Amniotic stem cell (primary cell): ENCODE measurements at regions not wholly inside any gene's neighbourhood (a gene's known extent, or its start where the extent isn't known, plus 50 kb on each side); places are given as distances from the start of the nearest gene placed in this dataset.

Experiments
- DNase-seq: peaks from one replicate; lab custom pipeline; 2025; lab: John Stamatoyannopoulos, UW

GRCh38 chr9:81847181-81847915, 80.9 kb upstream of the SPATA31D4 start:
- no peak for DNase-seq

DNA sequence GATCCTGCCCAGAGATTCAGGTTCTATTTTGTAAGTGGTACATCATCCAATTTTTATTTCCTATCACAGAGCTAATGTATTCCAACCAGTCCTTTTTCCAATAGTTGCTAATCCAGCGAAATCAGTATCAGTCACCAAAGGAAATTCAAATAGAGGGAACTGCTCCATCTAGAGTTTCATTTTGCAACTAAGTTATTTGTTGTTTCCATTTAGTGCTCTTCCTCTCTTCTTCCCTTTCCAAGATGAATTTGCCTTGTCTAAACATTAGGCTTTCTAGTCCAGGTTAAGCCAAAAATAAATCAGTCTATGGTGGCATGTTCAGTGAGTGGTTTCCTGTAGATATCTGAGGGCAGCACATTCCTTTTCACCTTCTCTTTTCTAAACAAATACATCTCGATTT, 79.8 kb upstream of the SPATA31D4 start:
- DNase-seq = no peak

GRCh38 chr9:81849631-81850259, 78.5 kb upstream of the SPATA31D4 start:
- DNase-seq = no peak

- DNase-seq = no peak
Observed at GRCh38 chr9:81850724-81851123, 77.5 kb upstream of the SPATA31D4 start.

DNA sequence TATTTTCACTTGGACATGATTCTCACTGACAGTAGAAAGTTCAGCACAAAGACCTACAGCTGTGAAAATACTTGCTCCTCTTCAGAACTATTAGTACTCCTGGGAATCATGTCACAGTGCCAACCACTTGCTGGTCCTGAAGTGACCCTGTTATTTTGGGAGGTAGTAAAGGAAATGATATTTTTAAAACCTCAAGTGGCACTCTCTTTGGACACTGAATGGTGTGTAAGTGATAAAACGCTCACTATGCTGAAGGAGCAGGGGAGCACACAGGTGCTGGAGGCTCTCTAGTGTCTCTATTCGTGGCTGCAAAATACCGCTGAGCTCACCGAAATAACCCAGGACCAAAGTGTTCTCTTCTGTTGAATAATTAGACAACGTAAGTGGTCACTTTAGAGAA, 76.9 kb upstream of the SPATA31D4 start:
- DNase-seq = no peak

- no peak for DNase-seq
Observed at GRCh38 chr9:81852820-81853219, 75.4 kb upstream of the SPATA31D4 start.

DNA sequence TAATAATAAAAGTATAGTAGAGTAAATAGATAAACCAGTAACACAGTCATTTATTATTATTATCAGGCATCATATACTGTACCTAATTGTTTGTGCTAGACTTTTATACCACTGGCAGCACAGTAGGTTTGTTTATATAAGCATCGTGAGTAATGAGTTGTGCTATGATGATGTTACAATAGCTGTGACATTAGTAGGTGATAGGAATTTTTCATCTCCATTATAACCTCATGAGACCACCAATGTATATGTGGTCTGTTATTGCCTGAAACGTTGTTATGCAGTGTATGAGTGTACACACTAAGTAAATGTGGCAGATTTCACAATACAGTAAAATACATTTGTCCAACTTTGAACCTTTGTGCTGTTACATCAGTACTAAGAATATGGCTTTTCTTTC, 72.7 kb upstream of the SPATA31D4 start:
- peak; percentile 17 for DNase-seq

DNA sequence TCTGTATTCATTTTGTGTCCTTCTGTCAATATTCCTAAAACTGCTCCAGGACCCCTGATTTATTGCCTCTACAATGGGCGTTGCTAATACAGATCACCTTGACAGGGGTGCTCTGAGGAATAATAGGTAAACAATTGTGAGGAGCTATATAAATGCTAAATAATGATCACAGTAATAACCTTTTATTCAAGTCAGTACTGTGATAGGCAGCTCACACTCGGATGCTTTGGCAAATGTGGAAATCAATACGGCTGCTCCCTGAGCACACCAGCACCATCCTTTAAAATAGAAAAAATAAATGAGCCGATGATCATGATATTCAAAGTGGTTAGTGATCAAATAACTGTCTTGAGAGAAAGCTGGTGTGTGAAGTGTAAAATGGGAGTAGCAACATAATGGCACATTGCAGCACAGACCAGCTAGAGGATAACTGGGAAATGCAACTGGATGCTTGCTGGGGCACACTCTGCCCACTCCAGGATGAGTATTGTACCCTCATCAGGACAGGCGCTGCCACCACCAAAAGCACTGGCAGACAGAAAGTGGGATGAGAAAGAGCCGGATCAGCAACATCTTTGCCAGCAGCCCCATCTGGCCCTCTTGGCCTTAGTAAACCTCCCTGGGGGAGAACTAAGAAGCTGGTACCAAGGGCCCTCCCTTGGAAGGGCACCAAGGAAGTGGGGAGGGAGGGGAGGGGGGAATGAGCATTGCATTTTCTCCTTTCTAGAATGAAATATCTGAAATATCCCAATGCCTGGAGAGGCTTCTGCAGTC, 69.4 kb upstream of the SPATA31D4 start:
- DNase-seq = no peak

DNA sequence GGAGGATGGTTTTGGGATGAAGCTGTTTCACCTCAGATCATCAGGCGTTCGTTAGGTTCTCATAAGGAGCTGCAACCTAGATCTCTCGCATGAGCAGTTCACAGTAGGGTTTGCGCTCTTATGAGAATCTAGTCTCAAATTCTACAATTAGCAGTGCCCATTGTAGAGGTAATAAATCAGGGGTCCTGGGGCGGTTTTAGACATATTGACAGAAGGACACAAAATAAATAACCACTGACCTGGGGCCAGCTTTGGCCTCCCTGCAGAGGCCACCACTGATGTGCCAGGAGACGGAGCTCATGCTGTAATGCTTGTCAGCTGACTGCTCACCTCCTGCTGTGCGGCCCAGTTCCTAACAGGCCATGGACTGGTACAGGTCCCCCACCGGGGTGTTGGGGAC, 67.6 kb upstream of the SPATA31D4 start:
- DNase-seq = no peak

DNA sequence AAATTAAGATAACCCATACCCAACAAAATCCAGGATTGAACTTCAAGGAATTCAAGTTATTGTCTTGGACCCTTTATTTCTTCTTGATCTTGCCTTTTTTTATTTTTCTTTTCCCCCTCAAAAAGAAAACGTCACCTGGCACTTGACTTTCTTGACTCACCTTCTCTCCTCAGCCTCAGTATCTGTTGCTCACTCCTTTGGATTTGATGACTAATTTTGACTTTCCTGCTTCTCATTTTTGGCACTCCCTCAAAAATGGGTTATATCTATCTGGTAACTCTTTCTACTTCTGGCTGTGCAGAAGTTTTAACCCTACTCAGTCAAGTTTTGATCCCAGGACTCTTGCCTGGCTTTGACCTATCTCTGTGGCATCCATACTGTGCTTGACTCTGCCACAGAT, 66.6 kb upstream of the SPATA31D4 start:
- peak; percentile 7 for DNase-seq

DNA sequence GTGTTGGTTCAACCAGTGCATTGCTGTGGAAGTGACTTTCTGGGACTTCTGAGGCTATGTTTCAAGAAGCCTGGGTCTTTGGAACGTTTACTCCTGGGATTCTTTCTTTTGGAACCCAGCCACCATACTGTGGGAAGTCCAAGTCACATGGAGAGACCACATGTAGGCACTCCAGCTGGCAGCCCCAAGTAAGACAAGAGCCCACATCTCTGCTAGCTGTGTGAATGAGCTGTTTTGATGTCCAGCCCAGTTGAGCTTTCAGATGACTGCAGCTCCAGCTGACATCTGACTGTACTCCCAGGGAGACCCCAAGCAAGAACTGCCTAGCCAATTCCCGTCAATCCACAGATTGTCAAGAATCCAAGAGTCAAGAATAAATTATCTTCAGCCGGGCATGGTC, 60.1 kb upstream of the SPATA31D4 start:
- DNase-seq = no peak

DNA sequence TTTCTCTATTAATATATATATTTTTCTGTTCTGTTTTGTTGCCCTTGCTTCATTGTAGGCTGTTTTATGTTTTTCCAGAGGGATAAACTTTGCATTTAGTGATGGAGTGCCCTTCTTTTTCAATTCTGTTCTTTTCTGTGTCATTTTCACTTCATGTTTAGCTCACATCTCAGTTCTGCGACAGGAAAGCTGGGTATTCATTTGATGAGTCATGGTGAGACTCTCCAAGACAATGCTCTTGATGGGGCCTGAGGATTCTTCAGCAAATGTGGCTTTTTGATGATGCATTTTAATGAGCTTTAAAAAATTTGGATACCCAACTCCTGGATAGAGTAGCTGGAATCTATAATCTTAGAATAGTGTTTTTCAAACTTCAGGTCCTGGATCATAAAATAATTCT, 56.5 kb upstream of the SPATA31D4 start:
- peak; percentile 27 for DNase-seq

DNA sequence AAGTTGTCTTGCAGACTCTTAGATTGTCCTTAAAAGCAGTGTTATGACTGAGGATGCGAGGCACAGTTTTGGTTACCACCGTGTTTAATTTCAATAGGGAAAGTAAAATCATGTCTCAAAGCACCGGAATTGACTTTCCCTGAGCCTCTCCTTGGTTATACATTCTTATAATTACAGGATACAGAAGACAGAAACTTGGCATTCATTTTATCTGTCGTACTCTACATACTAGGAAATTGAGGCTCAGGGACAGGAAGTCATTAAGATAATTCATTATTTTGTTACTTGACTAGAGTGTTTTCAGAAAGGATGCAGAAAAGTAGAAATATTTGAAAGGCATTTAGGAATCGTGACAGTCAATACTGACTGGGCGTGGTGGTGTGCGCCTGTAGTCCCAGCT, 54.0 kb upstream of the SPATA31D4 start:
- no peak for DNase-seq

GRCh38 chr9:81874931-81875330, 53.3 kb upstream of the SPATA31D4 start:
- DNase-seq = peak; percentile 33

GRCh38 chr9:81877047-81877446, 51.2 kb upstream of the SPATA31D4 start:
- no peak for DNase-seq
